ENCODE measurements at regions not wholly inside any gene's neighbourhood (a gene's known extent, or its start where the extent isn't known, plus 50 kb on each side); places are given as distances from the start of the nearest gene placed in this dataset.
"Not testable (repeated sequence)": the region's sequence is repeated elsewhere in the genome, so short reads cannot be mapped to it uniquely, and the experiment has no call there.

DNA sequence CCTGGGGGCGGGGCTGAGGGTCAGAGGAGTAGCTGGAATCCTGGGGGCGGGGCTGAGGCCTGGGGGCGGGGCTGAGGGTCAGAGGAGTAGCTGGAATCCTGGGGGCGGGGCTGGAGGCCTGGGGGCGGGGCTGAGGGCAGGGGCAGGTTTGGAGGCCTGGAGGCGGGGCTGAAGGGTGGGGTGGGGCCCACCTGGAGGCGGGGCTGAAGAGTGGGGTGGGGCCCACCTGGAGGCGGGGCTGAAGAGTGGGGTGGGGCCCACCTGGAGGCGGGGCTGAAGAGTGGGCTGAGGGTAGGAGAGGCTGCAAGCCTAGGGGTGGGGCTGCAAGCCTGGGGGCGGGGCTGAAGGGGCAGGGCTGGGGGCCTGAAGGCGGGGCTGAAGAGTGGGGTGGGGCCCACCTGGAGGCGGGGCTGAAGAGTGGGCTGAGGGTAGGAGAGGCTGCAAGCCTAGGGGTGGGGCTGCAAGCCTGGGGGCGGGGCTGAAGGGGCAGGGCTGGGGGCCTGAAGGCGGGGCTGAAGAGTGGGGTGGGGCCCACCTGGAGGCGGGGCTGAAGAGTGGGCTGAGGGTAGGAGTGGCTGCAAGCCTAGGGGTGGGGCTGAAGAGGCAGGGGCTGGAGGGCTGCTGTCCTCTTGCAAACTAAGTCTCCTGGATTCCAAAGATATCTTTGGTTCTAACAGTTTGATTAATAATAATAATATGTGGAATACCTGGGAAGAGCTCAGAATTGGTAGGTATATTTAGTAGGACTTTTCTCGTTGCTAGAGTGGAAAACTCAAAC lies 1329.7 kb downstream of the BRD1 start:
- DNase-seq: not testable (repeated sequence)

DNA sequence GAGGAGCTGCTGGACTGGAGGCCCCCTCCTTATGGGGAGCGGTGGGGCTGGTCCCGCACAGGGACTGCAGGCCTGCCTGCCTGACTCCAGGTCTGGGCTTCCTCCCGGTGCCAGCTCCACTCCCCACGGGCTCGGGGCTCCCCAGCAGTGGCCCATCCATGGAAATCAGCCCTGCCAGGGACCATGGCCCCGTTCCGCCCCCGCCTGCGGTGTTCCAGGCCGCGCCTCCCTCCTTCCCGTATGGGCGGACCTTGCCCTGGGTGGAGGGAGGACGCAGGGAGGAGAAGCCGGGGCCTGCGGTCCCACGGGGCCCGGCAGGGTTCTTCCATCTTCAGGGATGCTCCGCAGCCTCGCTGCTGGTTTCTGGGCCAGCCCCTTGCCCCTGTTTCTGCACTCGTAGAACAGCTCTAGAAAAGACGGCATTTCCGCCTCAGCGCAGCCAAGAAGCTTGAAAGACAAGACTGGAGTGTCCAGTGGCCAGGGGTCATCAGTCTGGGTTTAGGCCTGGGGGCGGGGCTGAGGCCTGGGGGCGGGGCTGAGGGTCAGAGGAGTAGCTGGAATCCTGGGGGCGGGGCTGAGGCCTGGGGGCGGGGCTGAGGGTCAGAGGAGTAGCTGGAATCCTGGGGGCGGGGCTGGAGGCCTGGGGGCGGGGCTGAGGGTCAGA lies 1330.6 kb downstream of the BRD1 start:
- no peak for DNase-seq

DNA sequence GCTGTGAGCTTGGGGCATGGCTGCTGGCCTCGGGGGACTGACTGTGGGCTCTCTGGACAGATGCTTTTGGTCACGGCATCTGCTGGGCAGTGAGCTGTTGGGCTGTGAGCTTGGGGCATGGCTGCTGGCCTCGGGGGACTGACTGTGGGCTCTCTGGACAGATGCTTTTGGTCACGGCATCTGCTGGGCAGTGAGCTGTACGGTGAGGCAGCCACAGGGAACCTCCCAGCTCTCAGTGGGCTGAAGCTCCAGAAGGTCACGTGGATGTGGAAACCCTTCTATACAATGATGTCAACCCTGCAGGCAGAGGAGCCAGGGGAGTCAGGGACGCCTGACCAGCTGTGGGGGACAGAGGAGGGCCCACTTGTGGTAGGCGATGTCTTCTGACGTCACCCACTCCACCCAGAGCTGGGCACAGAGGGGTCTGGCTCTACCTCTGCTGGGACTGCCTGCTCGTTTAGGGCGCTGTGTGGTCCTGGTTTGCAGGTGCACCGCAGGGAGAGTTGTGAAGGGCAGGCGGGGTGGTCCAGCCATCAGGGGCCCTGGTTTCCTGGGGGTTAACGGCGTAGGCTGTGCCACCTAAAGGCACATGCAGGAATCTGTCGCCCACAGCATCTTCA lies 1331.3 kb downstream of the BRD1 start:
- DNase-seq: no peak

DNA sequence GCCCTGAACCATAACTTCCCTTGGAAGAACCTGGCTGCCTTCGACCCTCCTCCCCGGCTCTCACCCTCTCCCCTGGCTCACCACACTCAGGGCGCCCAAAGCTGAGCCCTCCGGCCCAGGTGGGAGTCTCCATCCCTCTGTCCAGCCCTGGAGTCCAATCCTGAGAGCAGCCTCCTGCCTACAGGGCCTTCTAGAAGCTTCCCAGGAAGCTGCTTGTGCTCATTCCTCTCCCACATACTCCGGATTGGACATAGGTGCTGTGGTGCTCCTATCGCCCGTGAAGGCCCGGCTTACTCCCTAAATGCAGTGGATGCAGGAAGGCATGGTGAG lies 1332.0 kb downstream of the BRD1 start:
- DNase-seq: no peak

DNA sequence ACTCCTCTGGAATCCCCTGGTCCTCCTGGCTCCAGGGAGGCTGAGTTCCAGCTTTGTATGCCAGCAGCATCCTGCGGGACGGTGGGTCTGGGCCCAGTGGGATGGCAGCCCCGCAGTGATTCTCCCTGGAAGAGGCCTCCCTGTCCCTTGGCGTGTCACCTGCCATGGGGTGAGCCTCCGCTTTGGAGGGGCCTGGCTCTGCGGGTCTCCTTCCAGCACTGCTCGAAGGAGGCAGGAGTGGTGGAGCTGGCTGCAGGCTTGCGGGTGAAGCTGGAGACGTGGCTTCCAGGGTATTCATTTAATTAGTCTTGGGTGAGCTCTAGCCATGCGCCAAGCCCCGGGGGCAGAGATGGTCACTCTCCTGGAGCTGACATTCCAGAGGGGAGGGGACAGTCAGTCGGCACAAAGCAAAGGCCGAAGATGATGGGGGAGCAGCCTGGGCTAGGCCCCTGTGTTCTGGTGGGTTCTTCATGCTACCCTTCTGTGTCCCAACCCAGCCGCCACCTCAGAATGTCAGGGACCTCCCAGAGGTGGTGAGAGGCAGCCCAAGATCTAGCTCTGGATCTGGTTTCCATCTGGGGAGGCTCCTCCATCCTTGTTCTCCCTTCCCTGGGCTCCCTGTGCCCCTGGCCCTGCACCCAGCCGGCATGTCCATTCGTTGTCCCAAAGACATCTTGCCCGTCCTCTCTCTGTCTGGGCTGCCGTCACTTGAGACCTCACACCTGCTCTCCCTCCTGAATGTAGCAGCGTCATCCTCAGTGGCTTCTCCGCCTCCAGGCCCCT lies 1332.5 kb downstream of the BRD1 start:
- no peak for DNase-seq

DNA sequence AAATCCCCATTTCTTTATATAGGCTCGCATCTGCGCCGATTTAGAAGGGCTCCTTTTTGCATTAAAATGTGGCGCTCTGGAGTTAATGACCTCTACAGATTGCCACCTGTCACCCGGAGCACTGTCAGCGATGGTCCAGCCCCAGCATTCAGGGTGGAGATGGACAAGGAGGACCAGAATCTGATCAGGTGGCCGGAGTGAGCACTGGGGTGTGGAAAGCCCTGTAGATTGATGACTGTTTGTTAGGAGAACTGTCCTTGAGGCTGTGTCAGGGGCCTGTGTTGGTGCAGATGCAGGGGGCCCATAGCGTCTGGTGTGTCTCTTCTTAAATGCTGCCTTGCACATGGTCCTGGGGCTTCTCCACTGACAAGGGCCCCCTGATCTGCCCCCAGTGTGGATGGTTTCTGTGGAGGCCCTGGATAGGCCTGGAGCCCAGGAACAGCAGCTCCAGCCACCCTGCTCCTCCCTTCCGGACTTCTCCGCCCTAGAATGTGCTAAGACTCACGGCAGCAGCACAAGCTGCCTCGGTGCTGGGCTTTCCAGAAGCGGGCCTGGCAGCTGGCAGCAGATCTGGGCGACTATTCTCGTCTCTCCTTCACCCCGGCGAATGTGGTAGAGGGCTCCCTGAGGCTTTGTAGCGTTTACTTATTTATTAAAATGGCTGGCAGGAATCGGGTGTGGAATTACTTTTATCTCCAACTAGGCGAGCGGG lies 1333.3 kb downstream of the BRD1 start:
- DNase-seq: no peak

DNA sequence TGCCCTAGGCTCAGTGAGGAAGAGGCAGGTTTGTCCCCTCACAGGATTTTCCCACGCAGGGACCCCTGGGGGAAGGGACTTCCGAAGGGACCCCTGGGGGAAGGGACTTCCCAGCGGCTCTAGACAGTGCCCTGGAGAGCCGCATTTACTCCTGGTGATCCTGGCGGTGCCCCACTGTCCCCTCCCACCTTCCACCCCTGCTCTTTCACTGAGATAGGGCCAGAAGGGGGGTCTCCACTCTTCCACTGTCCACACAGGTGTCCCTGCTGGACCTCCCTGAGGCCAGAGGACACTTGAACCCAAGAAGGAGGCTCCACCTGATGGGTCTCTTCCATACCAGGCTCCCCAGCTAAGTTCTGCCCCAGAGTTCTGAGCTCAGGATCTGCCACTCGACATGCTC lies 1333.9 kb downstream of the BRD1 start:
- DNase-seq: no peak

DNA sequence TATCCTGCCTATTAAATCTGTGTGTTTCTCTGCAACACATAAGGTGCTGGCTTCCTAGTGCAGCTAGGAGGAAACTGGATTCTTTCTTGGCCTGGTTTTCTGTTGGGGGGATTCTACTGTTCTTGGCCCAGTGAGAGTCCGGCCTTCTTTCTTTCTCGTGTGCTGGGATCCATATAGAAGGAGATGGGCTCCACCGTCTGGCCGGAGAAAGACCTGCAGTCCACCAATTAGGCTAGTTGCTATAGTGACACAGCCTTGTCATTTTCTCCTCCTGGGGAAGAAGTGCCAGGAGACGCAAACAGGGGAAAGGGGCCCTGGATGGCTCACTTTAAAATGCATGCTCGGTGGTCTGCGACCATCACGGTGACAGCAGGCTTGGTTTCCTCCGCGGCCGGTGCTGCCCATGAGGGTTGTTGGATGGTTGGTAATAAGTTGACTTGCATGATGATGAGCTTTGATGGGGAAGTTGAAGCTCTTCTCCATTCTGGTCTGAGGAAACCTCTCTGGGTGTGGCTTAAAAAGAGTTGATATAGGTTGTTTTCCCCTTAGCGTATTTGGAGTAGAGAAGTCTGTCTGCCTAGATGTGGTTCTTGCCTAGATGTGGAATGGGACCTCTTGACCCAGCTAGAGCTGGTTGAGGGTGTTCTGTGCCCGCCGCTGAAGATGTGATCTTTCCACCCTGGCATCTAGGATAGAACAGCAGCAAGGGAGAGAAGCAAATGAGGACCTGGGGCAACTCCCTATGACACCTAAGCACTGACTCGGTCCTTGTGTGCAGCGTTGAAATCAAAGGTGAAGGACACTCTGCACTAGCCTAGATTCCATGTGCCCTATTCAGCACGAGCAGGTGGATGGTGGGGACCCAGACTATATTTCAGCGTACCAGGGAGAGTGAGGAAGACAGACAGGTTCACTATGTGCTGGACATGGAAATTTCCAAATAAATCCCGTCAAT lies 1335.0 kb downstream of the BRD1 start:
- peak; percentile 57 for DNase-seq

DNA sequence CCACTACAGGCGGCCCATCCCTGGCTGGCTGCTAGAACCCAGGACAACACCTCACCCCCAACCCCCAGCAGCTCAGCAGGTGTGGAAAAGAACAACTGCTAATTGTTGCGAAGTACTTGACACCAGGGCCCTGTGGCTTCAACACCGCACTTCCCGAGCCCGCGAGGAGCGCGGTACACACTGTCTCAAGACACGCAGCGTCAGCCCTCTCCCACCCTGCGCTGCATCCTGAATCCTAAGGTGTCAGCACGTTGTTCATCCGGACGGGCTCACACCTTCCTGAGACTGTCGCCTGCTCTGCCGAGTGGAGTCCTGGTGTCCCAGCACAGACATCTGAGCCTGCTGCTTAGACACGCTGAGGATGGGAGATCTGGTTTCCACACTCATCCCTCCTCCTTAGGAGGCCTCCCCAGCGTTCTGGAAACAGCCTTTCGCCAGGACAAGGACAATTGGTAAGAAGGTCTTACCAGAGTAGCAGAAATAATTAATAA lies 1336.2 kb downstream of the BRD1 start:
- DNase-seq: no peak

DNA sequence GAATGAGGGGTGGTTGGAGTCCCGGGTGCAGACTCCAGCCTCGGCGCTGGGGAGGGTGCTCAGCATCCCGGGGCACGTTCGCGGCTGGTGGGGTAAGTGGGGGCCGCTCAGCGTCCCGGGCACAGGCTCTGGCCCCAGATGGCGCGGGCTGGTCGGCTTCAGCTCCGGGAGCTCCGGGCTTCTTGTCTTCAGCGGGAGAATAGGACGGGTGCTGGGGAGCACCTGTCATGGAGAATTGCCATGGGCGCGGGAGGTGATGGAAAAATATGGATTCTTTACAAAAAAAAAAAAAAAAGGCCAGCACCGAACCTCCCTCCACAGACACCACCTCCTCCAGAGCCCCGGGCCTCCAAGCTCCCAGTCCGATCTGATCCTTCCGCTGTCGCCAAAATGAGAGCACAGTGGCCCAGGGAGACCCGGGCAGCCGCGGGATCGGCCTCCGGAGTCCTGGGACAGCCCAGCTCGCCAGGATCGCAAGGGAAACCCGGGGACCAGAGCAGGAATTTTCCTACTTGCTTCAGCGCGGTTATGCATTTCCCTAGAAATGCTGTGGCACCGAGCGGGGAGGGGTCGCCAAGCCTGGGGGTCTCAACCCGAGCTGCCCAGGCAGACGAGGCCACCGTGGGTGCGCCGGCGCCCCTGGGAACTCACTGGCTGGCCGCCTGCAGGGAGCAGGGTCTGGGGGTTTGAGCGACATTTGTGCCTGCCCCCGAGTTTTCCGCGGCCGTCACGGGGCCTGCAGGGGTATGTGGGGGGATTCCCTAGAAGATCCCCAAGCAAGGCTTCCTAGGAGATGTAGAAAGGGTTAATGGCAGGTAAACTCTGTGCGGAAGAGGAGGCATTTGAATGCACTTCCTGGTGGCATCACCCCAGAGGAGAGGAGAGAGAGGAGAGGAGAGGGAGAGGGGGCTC lies 1336.9 kb downstream of the BRD1 start:
- DNase-seq: no peak

DNA sequence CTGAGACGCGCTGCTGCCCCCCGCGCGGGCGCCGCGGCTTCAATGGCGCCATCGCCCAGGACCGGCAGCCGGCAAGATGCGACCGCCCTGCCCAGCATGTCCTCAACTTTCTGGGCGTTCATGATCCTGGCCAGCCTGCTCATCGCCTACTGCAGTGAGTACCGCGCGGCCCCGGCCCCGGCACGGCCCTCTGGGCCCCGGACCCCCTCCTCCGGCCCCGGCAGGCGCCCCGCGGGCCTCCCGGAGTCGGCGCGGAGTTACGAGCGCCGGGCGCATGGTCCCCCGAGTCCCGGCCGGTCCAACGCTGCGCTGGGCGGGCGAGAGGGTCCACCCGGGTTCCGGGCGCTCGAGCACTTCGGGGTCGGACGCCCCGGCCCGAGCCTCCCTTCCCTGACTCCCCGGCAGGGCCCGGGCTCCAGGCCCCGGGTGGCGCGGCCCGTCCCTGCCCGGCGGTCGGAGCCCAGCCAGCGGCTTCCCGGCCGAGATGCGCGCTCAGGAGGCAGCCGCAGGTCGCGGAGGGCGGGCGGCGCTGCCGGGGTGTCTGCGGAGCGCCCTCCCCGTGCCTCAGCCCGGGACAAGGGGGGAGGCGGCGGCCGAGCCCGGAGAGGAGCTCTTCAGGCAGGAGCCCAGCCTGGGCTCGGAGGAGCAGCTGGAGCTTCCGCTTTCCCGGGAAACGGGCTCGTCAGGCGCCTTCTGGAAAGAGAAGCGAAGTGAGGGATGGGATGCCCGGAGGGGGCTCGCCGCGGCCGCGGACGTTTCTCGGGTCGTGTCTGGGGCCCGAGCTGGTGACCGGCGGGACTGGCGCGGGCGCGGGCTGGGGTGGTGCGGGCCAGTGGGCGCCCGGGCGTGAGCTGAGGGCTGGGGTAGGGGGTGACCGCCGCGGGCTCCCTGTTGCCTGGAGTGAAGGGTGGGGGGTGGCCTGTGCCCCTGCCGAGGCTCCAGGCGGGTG lies 1337.8 kb downstream of the BRD1 start:
- no peak for DNase-seq

DNA sequence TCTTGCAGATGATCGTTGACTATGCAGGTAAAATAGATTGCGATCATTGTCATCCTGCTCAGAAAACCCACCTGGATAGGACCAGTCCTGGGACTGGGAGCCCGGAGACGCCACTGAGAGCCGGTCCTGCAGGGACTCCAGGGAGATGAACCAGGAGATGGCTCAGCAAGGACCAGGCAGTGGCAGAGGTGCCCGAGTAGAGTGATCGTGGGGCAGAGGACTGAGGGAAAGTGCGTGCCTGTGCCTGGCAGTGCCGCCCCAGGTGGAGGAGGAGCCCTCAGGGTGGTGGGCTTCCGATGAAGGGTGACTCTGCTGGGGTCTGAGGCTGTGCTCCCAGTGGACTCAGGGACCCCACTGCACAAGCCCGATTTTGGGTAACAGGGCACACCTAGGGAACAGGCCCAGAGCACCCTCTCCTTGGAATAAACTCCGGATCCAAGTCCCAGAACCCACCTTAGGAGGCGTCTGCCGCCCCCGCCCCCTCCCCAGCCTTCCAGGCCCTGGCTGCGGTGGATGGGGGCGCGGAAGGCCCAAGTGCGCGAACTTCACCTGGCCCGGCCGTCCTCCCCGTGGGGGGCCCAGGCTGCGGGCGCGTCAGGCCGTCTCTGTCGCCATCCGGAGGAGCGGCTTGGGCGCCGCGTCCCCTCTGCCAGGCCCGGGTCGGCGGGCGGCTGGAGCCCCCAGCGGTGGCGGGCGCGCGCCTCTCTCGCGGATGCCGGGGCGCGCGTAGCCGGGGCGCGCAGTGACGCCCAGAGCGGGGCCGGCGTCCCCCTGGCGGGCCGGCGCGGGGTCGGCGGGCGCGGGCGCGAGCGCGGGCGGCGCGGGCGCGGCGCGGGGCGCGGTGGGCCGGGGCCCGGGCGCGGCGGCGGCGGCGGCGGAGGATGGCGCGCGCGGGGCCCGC lies 1338.8 kb downstream of the BRD1 start:
- no peak for DNase-seq

DNA sequence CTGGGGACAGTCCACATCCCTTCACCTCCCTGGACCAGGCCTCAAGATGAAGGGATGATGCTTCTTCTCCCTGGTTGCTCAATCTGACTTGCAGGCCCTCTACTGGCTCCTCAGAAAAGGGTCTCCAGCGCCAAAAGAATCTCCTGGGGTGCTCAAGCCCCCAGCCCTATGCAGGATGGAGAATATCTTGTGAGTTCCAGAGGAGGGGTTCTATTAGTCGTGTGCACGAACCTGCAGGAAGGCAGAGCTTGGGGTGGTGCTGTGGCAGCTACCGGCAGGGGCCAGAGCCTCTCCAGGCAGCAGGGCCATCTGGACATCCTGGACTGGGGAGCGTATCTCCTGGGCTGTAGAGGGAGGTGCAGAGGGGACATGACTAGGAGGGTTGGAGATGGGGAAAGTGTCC lies 1339.5 kb downstream of the BRD1 start:
- no peak for DNase-seq

DNA sequence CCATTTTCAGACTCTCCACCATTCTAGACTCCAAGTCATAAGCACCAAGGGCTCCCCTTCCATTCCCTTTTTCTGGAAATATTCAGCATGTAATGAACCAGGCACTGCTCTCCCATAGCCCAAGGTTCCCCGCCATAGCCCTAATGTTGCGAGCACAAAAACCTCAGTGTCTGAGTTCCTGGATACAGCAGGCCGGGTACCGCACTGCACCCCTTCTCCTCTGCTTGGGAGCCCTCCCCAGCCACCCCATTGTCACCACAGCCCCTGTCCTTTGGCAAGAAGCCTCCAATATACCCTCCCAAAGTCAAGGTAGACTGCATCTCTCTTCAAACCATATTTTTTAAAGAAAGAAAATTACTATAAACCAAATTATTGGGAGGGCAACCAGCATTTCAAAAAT lies 1341.1 kb downstream of the BRD1 start:
- no peak for DNase-seq

DNA sequence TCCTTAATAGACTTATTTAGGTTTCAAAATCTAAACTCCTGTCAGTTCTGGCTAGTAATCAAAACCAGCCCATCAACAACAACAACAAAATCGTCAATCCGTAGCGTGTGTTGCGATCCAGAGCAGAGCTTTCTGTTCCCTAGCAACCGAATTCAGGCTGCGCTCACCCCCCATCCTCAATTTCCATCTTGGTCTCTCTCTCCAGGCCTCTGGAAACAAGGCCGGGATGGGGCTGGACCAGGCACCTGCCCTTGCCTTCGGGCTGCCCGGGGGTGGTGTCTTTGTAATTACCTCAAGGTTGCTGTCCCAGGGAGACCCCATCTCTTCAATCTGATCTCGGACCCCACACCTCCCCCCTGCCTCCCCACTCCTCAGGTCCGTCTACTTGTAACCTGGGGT lies 1341.5 kb downstream of the BRD1 start:
- no peak for DNase-seq

DNA sequence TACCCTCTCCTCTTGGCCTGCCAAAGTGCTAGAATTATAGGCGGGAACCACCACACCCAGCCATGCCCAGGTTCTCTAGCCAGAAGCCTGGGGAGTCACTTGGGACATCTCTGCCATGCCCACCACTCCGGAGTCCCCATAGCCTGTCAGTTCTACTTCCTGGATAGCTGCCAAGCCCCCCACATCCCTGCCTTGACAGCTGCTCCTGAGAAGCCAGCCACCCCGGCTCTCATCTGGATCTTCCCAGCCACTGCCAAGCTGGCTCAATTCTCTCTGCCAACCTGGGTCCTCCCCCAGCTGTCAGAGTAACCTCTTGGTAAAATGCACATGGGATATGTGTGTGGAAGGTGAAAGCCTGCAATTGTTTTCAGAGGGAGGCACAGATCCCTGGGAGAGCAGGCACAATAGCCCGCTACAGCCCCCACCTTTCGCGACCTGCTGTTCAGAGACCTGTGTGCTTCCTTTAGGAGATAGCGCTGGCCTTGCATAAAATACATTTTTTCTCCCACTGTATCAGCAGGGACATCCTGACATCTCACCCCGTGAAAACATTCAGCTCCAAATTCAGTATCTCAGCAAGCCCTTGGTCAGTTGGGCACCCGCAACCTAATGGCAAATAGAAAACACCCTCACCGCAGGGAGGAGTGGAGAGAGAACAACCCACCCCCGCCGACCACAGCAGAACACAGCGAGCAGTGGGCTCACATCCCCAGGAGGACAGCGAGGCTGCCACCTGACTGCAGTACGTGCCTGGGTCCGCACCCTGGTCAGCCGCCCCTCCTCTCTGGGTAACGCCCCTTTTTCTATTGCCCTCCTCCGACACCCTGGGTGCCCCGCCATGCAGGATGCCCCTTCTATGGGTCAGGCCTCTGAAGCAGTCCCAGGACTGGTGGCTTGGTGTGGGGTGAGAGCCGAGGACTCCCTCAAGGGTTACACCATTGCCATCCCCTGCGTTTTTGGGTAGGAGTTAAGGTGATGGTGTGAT lies 1342.2 kb downstream of the BRD1 start:
- DNase-seq: no peak
